Fibroblast of skin of left quadriceps (primary cell): ENCODE measurements at regions not wholly inside any gene's neighbourhood (a gene's known extent, or its start where the extent isn't known, plus 50 kb on each side); places are given as distances from the start of the nearest gene placed in this dataset.

Experiments used
- DNase-seq, 2 experiments: peaks; one replicate each; pipeline ENCODE4 v3.0.0-alpha.2; 2013; ENCODE audit warnings: low read depth in 2 of 2

DNA sequence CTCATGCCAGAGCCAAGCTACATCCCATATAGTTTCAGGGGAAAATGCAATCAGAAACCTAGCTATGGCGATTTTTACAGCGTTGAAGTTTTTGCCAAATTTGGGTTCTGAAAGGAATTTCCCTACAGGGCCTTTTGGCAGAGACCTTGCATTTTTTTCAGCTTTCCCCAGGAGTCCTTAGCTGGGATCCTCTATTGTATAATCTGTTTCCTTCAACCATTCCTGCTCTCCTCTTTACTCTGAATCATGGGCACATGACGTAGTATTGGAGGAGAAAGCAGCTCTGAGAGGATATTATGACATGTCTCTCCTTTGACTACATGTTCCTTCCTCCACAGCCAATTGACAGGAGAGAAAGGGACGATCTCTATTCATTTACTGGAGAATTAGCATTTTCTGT lies 118.5 kb upstream of the ERCC6L2 start:
- DNase-seq = peak; percentile 62 to 63

DNA sequence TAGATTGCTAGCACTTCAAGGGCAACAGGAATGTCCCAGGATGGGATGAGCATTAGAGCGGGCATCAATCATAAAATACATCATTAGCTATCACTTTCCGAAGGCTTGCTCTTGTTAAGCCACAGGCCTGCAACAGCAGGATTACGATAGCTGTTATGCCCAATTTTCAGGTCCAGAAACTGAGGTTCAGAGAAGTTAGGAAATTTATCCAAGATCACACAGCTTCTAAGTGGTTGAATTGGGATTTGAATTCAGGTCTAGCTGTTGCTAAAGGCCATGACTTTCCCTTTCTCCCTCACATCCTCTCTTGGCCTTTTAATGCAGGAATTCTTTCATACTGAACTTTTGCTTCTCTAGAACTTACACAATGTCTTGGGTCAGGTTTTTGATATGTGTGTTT lies 119.4 kb upstream of the ERCC6L2 start:
- DNase-seq = no peak

DNA sequence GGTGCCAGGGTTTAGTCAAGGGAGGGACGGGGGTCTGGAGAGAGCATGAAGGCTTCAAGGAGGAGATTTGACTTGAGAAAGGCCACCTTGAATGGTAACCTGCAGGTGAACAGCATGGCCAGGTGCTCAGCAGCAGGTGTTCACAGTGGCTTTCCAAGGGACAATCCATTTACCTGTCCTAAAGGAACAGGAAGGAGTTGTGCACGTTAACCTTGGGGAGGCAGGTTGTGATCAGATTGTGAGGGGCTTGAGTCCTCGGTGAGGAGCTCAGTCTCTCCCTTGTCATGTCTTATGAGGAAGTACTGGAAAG lies 120.1 kb upstream of the ERCC6L2 start:
- no peak for DNase-seq

GRCh38 chr9:95754533-95755420 lies 120.7 kb upstream of the ERCC6L2 start:
- no peak for DNase-seq

DNA sequence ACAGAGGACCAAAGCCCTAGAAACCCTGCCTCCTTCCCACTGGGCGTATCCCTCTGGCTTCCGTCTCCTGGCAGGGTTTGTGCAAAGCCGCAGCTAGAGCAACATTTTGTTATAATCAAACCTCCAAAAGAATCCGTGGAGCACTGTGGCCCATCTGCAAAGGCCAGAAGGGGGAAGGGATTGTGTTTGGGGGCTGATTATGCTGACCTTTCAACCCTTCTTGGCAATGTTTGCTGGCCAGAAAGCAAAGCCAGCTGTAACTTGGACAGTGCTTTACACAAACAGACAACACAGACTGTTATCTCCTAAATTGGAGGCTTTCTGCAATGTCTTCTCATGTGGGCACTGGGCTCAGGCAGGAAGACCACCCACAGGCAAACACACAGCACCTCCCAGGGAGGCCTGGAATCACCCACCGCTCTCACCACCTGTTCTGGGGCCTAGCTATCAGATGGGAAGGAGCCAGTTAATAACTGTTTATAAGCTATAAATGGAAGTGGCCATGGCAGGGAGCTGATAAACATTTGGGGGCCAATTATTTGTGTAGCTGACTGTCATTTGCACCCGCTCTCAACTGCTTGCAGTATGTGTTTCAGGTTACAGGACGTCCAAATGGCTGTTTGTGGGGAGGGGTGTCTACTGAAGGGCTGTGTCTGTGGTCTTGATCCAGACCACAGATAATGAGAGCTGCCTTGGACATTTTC lies 121.6 kb upstream of the ERCC6L2 start:
- DNase-seq = no peak

GRCh38 chr9:95752129-95752731 lies 123.3 kb upstream of the ERCC6L2 start:
- no peak for DNase-seq

DNA sequence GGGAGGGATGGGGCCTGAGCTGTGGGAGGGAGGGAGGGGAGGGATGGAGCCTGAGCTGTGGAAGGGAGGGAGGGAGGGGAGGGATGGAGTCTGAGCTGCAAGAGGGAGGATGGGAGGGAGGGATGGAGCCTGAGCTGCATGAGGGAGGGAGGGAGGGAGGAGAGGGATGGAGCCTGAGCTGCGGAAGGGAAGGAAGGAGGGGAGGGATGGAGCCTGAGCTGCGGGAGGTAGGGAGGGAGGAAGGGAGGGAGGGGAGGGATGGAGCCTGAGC lies 124.0 kb upstream of the ERCC6L2 start:
- DNase-seq = no peak

GRCh38 chr9:95750725-95751519 lies 124.6 kb upstream of the ERCC6L2 start:
- no peak for DNase-seq

DNA sequence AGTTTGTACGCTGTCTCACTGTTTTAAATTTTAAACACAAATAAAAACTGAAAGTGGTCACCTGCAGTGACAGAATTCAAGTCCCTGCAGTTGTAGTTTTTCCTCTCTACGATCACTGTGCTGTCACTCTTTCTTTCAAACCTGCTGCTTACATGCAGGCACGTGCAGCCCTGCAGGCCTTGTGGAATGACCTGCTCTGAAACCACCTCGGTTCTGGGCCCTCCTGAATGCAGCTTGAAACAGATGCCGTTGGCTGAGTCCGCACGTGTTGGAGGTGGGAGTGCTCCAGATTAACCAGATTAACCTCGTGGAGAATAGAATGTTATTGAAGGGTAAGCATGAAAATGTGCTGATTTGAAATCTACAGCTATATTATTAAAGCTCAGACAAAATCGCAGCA lies 126.0 kb upstream of the ERCC6L2 start:
- DNase-seq = no peak

GRCh38 chr9:95746408-95747180 lies 128.9 kb upstream of the ERCC6L2 start:
- no peak for DNase-seq

DNA sequence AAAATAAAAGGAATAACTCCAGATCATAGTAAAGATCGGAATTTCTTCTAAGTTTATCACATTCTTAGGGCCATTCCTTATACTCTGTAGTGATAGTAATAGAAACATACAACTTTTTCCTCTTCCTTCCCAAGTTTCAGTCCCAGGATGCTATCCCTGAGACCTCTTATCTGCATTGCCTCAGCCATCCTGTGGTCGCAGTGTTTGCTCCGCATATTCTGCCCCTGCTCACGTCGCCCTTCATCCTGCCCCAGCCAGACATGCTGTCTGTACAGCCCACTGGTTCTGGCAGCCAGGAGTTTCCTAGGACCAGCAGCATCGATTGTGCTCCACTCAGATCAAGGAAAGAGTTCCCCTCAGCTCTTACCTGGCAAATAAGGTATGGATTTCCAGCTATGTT lies 132.7 kb upstream of the ERCC6L2 start:
- DNase-seq = no peak

DNA sequence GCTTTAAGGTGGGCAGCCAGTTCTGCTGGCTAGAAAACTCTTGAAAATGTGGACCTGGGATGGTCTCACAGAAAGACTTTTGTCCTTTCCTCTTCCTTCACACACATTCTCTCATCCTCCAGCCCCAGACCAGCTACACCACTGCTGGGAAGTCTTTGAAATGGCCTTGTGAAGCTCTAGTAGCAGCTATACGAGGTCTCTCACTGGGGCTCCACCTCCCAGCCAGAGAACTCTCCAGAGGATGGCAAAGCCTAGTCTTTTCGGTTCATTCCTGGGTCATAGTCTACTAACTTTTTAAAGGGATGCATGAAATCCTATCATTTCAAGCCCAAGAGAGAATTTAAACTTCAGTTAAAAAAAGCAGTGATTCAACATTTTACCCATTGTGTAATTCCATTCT lies 133.9 kb upstream of the ERCC6L2 start:
- DNase-seq = no peak

GRCh38 chr9:95740217-95741004 lies 135.1 kb upstream of the ERCC6L2 start:
- DNase-seq = no peak

- DNase-seq = no peak
Measured at GRCh38 chr9:95738438-95738837, 137.1 kb upstream of the ERCC6L2 start.

DNA sequence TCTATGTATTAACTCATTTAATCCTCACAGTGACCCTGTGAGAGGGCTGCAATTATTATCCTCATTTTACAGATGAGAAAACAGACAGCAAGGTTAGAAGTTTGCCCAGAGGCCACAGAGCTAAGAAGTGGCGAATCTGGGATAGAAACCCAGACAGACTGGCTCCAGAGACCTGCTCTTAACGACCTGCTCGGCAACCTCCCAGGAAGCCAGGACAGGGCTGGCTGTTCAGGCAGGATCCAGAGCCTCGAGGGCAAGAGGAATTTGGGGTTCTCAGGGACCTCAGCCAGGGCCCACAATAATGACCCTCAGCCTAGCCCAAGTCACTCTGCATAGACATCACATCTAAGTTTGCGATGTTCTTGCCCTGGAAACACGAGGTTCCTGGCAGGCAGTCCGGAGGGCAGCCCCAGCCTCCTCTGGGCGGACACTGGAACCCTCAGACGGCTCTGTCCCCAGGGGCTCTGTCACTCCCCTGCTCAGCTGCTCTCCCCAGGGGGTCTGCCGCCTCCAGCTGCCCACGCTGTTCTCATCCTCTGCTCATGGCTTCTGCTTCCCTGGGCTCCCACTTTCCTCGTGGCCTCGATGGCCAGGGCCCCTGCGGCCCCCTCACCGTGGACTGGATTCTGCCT lies 138.5 kb upstream of the ERCC6L2 start:
- DNase-seq = no peak

DNA sequence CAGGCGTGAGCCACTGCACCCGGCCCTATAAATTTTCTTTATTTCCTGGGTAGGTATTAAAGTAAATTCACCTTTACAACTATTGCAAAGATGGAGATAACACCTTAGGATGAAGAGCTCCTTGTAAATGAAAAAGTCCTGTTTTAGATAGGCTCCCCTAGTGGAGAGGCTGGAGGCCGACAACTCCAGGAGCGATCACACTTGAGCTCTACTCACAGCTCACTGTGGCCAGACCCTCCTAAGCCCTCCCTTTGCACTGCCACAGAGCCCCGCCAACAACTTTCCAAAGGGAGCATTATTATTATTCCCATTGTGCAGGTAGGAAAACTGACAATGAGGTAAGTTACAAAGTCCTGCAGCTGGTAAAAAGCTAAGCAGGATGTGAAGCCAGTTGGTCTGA lies 139.1 kb upstream of the ERCC6L2 start:
- DNase-seq = no peak

DNA sequence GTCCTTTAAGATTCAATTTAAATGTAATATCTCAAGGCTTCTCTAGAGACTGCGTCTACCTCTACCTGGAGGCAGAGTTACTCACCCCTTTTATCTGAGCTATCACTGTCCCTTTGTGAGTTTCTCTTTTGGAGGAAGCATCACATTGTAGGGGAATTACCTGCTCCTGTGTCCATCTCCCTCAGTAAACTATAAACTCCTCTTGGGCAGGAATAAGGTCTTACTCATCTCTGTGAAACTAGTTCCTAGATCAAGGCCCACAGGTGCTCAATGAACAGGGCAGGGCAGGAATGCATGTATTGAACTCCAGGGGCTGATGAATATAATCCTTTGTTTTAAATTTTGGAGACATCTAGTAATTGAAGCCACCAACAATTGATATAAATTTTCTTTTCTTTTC lies 139.8 kb upstream of the ERCC6L2 start:
- no peak for DNase-seq

DNA sequence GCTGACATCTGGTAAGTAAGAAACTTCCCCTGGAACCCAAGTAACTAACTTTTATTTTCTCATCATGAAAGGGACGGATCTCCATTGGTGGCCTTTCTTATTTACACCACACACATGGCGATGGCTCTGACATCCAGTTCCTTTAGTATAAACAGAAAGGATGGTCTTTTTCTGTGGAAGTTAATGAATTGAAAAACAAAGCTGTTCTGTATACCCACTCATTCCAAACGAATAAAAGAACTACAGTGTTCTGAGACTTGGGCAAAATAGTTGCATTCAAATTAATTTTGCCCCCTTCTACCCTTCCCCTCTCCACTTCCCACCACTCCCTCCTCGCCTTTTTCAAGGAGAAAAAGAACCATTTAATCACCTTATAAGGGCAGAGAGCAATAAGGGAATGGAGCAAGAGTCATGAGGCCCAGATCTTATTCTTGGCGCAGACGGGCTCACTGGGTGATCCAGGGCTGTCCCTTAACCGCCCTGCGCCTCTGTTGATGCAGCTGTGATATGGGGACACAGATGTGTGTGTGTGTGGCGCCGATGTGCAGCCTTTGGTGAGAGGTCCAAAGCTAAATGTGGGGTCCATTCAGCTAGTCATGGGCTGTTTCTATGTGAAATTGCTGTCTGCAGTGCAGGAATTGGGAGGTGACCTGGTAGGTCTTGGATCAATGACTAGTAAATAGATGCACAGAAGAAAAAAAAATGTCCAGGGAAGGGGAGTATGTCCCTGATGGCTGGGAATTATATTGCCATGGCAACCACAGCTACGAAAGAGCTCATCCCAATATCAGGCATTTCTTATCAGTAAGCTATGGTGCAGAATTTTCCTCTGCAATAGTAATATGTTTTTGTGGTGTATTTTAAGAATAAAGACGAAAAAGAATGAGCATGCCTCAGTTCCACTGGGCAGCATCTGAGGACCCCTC lies 141.5 kb upstream of the ERCC6L2 start:
- no peak for DNase-seq
